HK-2 (cell line): ENCODE measurements at regions not wholly inside any gene's neighbourhood (a gene's known extent, or its start where the extent isn't known, plus 50 kb on each side); places are given as distances from the start of the nearest gene placed in this dataset.
"Not testable (repeated sequence)": the region's sequence is repeated elsewhere in the genome, so short reads cannot be mapped to it uniquely, and the experiment has no call there.

Source experiments
- DNase-seq: peaks from one replicate; pipeline ENCODE4 v3.0.0-alpha.2; 2018; ENCODE audit not compliant: unreplicated experiment

DNA sequence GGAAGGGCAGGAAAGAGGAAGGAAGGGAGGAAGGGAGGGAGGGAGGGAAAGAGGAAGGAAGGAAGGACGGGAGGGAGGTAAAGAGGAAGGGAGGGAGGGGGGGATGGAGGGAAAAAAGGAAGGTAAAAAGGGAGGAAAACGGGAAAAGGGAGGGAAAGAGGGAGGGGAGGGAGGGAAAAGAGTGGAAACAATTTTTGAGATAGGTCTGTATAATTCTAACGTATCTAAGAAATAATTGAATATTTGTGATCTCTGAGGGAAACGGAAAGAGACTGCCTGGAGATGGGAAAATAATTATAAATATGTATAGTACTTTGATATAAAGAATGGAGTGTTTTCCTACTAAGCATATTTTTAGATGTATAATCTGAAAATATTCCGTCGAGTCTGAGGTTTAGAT, 158.2 kb upstream of the FOXK1 start:
- no peak for DNase-seq

DNA sequence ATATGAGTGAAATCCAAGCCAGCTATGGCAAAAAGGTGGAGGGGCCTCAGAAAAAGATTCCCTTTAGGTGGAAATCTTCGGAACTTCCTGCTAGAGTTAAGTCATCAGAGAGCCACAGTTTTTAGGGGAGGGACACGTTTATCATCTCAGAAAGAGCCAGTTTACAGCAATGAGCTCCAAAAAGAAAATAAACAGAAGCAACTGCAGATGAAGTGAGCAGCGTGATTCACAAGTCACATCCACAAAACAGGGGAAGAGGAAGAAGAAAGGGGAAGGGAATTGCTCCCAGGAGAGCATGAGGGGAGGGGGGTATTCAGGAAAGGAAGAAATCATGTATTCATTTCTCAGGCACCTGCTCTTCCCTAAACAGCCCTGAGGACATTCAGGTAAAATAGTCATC, 156.2 kb upstream of the FOXK1 start:
- no peak for DNase-seq

DNA sequence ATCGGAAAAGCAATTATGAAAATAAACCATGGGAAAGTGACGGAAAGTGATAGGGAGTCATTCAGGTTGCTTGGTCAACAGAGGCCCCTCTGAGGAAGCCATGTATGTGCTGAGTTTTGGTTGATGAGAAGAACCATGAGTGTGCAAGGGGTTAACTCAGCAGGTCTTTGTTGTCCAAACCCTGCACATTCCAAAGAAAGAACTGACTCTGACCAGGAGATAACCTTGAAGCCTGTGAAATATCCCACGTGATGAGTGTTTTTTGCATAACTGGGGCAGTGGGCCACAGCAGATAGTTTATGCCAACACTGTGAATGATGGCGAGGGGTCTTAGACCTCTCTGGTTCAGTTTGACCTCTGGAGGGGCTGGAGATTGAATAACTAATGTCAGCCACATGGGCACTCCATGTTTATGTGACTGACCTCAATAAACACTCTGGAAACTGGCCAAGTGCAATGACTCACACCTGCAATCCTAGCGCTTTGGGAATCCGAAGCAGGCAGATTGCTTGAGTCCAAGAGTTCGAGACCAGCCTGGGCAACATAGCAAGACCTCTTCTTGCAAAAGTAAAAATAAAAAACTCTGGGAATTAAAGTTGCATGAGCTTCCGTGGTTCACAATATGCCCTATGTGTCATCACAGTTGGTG, 154.0 kb upstream of the FOXK1 start:
- no peak for DNase-seq

DNA sequence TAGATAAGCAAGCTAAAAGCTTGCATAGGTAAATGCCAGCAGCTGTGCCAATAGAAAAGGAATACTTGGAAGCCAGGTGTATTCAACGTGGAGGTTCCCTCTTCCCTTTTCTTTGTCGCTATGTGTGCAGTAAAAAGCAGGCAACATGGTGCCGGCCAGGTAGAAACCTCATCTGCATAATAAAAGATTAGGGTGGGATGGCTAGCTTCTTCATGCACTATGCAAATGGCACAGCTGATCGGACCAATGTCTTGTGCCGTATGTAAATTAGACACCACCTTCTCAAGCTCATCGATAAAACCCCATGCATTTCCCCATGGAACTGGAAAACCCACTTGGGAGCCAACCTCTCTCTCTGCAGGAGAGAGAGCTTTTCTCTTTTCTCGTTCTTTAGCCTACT, 150.9 kb upstream of the FOXK1 start:
- DNase-seq = no peak

DNA sequence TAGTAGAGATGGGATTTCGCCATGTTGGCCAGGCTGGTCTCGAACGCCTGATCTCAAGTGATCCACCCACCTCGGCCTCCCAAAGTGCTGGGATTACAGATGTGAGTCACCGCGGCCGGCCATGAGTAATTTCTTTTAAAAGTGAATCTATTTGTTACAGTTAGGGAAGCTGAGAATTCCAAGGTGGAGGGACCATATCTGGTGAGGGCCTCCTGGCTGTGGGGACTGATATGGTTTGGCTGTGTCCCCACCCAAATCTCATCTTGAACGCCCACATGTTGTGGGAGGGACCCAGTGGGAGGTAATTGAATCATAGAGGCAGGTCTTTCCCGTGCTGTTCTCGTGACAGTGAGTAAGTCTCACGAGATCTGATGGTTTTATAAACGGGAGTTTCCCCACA, 148.8 kb upstream of the FOXK1 start:
- DNase-seq = not testable (repeated sequence)

DNA sequence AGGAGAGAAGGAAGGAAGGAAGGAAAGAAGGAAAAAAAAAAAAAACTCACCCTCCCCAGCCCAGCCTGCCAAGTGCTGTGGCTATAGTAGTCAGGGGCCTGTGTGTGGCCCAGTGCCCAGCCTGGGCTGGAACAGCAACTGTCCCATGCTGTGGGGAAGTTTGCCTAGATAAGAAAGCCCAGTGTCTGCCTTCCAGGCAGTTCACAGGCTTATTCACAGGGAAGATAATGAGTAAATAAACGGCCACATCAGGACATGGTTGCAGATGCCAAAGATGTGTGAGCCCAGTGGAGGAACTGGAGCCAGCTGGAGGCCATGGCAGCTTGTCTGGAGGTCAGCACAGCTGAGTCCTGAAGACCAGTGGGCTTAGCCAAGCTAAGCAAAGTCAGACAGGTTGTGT, 132.4 kb upstream of the FOXK1 start:
- no peak for DNase-seq

DNA sequence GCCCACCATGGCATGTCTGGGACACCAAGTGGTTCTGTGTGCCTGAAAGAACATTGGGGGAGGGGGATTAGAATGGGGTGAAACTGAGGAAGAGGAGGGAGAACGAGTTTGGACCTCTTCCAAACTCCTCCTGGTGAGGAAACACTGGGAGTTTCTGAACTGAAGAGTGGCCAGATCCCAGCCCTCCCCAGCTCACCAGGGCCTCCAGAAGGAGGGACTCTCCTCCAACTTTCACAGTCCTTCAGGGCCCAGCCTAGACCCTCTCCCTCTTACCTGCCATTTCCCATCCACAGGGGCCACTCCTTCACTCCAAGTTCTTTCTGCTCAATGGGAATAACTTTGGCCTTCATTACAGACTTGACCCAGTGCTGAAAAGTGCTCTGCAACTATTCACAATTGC, 132.0 kb upstream of the FOXK1 start:
- DNase-seq = no peak

DNA sequence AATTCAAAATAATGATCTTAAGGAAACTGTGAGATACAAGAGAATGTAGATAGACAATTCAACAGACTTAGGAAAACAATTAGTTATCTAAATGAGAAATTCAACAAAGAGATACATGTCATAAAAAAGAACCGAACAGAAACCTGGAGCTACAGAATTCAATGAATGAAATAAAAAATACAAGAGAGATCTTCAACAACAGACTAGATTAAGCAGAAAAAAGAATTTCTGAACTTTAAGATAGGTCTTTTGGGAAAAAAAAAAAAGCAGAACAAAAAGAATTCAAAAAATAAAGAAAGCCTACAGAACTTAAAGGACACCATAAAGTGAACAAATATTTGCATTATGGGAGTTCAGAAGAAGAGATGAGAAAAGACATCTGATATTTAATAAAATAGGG, 129.1 kb upstream of the FOXK1 start:
- DNase-seq = no peak

DNA sequence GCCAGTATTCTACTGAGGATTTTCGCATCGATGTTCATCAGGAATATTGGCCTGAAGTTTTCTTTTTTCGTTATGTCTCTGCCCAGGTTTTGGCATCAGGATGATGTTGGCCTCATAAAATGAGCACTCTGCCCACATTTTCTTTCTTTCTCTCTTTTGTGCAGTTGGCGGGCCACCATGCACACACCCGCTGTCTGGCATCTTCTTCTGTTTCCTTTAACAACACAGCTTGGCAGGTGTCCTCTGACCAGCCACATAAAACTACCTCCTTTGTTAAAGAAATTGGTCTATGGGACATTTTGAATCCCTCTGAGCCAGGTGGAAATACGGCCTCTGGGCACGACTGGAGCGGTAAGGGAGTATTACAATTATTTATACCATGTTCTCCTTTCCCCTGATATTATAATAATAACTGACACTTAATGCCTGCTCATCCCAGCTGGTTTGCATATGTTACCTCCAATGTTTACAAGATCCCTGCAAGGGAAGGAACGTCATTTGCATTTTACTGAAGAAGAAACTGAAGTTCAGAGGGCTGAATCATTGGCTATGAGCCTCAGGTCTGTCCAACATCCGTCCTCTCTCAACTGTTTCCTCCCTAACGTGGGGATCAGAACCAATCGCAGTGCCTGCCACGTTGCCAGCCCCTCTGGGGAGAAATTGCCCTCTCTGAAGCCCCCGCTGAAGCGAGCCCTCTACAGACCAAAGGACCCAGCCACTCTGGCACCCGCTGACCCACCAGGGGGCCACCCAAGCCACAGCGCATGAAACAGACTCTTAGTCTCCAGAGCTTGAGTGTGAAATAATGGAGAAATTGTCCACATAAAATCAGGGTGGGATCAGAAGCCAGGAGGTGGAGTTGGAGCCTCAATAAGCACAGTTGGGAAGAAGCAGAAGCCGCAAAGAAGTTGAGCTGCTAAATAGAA, 125.0 kb upstream of the FOXK1 start:
- DNase-seq = no peak

DNA sequence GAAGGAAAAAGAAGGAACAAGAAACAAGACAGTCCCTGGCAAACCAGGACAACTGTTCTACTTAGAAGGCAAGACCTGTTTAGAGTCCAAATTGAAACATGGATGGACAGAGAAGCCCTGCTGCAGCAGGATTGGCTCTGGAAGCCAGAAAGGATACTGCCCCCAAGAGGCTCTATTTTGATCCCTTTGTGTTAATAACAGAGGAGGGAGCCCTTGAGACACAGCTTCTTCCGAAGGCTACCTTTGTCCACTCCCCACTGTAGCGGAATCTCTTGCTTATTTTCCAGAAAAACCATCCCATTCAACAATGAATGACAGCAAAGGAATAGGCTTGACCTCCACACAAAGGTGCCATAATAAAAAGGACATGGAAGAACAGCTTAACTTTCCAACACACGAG, 120.3 kb upstream of the FOXK1 start:
- no peak for DNase-seq

DNA sequence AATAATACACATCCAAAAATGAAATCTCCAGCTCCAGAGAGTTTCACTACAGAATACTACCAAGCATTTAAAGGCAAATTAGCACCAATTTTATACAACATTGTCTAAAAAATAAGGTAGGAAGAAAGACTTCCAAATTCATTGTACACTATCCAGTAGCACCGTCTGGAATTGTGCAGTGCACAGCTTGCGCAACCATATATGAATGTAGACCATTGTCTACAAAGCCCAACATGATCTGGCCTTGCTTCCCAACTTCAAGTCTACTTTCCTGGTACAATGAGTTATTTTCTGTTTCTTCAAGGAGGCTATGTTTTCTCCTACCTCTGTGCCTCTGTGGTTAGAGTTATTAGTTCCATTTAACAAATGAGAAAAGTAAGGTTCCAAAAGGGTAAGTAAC, 115.4 kb upstream of the FOXK1 start:
- DNase-seq = no peak

DNA sequence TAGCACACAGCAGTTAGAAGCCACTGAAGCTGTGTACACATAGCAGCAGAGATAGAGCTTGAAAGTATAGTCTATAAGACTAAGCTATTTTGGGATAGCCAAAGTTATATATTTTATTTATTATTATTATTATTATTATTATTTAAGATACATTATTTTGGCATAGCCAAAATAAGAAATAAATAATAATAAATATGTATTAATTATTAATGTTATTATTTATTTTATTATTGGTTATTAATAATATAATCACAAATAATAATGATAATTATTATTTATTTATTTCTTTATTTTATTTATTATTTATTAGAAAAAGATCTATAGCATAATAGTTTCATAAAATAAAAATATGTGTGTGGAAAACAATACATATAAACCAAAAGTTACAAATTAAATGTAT, 107.2 kb upstream of the FOXK1 start:
- no peak for DNase-seq

DNA sequence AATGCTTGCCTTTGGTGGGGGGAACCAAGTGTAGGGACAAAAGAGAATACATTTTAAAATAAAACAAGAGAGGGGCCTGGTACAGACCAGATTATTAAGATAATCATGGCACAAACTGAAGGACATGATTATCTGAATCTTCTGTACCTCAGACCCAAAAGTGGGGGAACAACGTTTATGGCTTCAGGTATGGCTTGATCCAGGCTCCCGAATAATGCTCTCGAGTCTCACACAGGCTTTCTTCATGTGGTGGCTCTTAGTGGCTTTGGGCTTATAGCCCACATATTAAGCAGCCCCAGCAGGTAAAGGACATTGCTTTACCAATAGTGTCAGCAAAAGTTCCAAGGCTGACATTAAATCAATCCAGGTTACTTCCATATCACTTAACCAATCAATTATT, 106.8 kb upstream of the FOXK1 start:
- DNase-seq = no peak

DNA sequence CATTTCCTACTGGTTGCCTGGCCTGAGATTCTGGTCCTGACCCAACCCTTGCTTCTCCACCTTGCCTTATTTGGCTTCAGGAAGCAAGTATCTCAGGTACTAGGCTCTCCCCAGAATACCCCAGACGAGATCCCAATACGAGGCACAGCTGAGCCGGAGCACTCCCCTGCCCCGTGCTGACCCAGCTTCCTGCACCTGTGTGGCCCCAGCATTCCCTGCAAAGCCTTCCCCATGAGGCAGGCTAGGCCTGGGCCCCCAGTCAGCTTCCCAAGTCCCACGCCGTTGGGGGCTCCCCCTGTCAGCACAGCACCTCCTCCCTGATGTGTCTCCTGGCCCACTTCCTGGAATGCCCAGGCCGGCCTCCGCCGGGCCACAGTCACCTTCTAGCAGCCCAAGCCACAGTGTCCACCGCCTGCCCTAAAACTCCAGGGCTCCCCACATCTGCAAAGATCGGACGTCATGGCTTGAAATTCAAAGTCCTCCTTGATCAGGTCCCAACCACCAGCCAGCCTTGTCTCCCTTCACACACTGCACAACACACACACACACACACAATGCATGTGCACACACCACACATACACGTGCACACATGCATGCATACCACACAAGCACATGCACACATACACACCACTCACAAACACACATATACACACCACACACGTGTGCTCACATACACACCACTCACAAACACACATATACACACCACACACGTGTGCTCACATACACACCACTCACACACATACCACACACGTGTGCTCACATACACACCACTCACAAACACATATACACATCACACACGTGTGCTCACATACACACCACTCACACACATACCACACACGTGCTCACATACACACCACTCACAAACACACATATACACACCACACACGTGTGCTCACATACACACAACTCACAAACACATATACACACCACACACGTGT, 78.9 kb upstream of the FOXK1 start:
- DNase-seq = no peak

DNA sequence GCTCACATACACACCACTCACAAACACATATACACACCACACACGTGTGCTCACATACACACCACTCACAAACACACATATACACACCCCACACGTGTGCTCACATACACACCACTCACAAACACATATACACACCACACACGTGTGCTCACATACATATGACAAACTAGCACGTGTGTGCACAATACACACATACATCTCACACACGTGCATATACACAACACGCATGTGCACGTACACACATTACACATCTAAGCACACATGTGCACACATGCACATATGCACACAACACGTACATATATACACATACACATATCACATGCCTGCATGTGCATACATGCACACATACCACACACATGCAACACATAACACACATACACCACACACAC, 78.3 kb upstream of the FOXK1 start:
- no peak for DNase-seq

DNA sequence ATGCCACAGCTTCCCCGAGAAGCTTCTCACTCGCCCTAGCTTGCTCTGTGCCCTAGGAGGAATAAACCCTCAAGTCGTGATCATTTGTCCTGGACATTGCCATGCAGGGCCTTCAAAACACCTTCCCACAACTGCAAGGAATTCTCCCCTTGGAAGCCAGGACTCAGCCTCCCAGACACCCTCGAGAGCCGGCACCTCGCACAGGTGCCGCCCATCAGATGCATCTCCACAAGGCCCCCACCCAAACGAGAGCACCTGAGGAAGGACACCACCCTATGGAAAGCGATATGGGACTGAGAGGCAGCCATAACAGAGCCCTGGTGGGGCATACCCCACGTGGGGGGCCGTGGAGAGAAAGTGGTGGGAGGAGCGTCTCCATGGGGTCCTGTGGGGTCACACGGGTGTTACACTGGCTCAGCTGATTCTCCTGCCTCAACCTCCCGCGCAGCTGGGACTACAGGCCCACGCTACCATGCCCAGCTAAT, 77.6 kb upstream of the FOXK1 start:
- DNase-seq = no peak

DNA sequence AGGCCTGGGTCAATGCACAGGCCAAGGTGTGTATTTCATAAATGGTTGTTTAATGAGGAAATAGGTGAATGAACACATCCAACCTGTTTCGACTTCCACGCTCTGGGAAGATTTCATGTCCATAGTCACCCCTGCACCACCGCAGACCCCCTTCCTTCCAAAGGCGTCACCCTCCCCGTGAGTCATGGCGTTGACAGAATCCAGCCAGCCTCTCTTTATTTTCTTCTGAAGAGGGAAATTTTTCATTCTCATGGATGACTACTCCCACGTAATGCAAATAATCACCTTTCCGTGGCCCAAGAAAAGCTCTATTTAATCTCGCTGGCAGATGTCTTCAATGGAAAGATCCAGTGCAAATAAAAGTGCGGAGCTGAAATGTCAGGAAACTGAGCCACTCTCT, 75.3 kb upstream of the FOXK1 start:
- no peak for DNase-seq

DNA sequence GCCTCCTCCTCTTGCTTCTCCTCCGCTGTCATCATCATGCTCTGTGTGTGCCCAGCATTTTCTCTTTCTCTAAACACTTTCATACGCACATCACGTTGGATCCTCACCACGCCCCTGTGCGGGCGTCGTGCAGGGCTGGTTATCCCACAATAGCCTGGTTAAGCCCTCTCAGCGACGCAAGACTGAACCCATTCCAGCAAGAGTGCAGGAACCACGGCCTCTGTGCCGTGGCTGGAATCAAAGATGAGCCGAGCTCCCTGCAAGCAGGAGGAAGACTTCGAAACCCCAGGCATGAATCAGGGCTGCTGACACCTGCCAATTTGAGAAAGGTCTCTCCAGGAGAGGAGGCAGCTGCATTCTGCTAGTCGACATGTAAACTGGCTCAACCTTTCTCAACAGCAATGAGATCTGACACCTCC, 74.8 kb upstream of the FOXK1 start:
- DNase-seq = no peak

DNA sequence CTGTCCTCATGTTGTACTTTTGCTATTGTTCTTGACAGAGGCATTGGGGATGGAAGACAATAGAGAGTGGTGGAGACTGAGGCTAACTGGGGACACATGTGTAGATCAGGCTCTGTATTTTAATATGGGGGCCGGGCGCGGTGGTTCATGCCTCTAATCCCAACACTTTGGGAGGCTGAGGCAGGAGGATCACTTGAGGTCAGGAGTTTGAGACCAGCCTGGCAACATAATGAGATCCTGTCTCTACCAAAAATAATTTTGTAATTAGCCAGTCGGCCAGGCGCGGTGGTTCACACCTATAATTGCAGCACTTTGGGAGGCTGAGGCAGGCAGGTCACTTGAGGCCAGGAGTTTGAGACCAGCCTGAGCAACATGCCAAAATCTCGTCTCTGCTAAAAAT, 72.5 kb upstream of the FOXK1 start:
- not testable (repeated sequence) for DNase-seq

DNA sequence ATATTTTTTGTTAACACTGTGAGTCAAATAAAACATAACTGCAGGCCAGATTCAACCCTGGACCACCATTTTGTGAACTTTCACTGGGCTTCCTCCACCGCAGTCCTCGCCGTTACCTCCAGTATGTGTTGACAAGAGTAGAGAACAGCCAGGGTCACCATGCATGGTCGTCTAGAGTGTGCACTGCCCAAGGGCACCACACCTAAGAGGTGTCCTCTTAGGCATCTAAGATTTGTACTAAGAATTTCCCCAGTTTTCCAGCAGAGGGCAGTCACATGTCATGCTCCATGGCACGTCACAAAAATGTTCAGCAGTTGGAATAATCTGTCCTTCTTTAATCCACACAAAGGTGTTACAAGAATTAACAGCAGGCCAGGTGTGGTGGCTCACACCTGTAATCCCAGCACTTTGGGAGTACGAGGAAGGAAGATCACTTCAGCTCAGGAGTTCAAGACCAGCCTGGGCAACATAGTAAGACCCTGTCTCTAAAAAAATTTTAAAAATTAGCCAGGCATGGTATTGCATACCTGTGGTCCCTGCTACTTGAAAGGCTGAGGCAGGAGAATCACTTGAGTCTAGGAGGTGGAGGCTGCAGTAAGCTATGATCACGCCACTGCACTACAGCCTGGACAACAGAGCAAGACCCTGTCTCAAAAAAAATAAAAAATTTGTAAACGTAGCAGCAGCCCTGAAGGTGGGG, 71.2 kb upstream of the FOXK1 start:
- peak; percentile 41 for DNase-seq

DNA sequence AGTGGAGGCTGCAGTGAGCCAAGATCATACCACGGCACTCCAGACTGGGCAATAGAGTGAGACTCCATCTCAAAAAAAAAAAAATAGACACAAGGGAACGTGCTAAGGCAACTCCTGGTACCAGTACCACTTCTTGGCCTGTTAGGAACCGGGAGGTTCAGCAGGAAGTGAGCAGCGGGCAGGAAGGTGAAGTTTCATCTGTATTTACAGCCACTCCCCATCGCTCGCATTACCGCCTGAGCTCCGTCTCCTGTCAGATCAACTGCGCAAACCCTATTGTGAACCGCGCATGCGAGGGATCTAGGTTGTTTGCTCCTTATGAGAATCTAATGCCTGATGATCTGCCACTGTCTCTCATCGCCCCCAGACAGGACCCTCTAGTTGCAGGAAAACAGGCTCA, 69.9 kb upstream of the FOXK1 start:
- DNase-seq = no peak
